GM19238 (cell line): ENCODE measurements at regions not wholly inside any gene's neighbourhood (a gene's known extent, or its start where the extent isn't known, plus 50 kb on each side); places are given as distances from the start of the nearest gene placed in this dataset.

ENCODE experiments used
- DNase-seq: peaks from one replicate; pipeline ENCODE4 v3.0.0; 2011; ENCODE audit warnings: low spot score; ENCODE audit not compliant: insufficient read length

- DNase-seq: no peak
Observed at GRCh38 chr3:102179326-102180177, 255.3 kb upstream of the ZPLD1 start.

- DNase-seq: no peak
Observed at GRCh38 chr3:102180280-102180931, 254.4 kb upstream of the ZPLD1 start.

DNA sequence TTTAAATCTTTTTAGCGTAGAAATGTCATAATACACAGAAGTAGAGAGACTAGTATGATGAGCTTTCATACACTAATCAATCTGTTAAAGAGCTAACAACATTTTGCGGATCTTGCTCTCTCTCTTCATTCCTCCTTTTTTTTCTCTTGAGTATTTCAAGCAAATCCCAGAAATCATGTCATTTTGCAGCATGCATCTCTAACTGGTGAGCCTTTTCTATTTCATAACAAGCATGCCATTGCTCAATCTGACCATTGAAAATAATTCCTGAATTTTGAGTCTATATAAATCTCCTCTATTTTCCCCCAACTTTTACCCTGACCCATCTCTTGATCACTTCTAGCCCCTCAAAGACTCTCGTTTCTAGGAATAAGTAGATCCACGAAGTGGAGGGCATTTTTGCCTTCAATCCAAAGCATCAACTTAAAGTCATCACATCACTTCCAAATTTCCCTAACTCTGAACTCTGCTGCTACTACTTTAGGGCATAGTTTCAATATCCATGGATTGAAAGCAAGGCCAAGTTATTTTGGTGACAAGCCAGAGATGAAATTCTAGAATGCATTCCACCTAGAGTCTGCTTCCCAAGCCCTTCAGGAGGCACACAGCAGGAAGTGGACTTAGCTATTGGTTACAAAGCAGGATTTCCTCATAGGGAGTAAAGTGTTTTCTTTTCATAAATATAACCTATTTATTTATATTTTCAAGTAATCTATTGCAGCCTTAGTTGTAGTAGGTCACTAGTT lies 253.5 kb upstream of the ZPLD1 start:
- DNase-seq: no peak

DNA sequence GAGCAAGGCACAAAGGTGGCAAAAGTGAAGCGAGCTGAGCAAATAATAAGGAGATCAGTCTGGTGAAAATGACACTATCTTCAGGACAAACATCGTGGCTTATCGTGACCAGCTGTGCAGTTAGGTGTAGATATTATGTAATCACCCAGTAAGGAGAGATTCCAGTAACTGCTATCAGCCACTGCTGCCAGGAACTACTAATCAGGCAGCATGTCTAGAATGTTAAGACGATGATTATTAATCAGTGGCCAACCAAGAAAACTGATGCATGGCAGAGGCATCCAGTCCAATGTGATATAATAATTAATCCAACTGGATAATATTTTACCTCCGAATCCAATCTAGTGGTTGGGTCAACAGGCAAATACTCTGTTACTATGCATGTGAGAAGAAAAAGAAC lies 252.7 kb upstream of the ZPLD1 start:
- no peak for DNase-seq

GRCh38 chr3:102183186-102183585 lies 251.6 kb upstream of the ZPLD1 start:
- DNase-seq: no peak

GRCh38 chr3:102183623-102184022 lies 251.2 kb upstream of the ZPLD1 start:
- no peak for DNase-seq

DNA sequence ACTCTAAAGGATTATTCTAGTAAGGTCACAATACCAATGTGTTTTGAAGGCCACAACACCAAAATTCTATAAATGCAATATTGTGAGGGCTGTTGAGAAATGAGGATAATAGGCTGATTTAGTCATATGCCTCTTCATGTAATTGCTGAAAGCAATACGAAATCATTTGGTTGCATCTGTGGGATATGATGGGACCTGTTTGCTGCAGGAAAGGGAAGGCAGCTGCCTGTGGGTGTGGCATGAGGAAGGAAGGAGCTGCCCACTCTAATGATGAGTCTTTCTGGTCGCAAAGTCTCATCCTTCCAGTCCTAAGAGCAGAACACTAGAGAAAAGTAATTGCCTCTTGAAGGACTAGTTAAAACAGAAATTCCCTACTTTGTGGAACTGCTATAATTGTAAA lies 245.3 kb upstream of the ZPLD1 start:
- no peak for DNase-seq

GRCh38 chr3:102189956-102190723 lies 244.7 kb upstream of the ZPLD1 start:
- no peak for DNase-seq

DNA sequence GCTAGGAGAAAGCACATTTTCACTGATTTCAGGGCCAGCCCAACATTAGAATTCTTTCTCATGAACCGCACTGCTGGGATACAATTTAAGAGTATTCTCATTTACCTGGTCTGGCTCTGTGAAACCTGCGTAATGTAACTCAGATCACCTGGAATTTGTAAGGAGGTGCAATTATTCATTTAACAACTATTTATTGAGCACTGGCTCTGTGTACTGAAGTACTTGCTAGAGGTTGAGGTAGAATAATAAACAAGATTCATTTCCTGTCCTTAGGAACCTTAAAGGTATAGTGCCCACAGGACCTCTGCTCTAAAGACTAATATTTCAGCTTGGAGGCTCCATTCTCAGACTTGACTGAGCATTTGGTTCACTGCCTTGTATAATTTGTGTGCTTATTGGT lies 242.2 kb upstream of the ZPLD1 start:
- DNase-seq: no peak

GRCh38 chr3:102193255-102193654 lies 241.6 kb upstream of the ZPLD1 start:
- no peak for DNase-seq

- no peak for DNase-seq
Observed at GRCh38 chr3:102194001-102194400, 240.8 kb upstream of the ZPLD1 start.

DNA sequence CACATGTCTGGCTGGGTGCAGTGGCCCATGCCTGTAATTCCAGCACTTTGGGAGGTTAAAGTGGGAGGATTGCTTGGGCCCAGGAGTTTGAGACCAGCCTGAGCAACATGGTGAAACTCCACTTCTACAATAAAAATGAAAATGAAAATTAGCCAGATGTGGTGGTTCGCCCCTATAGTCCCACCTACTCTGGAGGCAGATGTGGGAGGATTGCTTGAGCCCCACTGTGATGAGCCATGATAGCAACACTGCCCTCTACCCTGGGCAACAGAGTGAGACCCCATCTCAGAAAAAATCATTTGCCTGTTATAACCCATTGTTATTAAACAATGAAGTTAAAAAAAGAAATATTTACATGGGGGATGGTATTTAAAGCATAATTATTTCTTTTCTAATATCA lies 240.1 kb upstream of the ZPLD1 start:
- DNase-seq: no peak

DNA sequence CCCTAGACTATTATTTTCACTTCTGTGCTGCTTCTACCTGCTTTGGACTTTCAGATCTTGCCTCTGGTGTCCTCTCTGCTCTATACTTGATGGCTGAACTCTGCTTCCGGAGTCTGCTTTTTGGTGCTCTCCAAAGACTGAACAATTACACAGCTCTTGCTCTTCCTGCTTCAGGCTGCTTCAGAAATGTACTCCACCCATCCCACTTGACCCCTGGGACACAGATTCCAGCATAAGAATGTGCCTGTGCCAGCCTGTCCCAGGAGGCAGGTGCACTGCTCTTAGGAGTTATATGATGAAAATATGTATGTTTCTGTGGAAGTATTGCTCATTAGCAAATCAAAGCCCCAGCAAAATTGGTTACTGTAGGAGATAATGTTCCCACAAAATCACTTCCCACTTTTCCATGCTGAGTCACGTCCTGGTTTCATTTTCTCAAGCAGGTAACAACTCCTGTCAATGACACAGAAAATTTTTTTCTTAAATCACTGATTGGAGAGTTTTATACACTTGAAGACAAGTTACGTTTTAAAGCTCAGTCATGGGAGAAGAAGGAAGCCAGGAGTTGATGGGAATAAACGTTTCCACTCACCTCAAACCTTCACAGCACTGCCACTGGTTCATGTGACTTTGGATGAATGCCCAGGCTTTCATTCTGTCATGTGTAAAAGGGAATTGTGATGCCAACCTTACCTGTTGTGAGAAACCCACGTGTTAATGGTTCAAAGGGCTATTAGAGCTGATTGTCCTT lies 239.4 kb upstream of the ZPLD1 start:
- no peak for DNase-seq

- DNase-seq: no peak
Observed at GRCh38 chr3:102200126-102200525, 234.7 kb upstream of the ZPLD1 start.

DNA sequence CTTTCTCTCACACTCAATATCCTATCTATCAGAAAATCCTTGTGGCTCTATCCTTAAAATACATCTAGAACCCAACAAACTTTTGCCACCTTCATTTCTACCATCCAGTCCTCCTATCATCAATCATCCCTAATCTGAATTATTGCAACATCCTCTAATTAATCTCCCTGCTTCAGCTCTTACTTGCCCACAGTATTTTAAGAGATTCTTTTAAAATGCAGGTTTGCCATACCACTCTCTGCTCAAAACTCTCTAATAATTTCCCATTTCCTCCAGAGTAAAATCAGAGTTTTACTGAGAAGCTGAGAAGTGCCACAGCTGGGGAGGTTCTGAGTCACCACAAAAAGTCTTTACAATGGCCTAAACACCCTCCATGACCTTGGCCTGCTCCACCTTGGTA lies 234.3 kb upstream of the ZPLD1 start:
- DNase-seq: no peak

DNA sequence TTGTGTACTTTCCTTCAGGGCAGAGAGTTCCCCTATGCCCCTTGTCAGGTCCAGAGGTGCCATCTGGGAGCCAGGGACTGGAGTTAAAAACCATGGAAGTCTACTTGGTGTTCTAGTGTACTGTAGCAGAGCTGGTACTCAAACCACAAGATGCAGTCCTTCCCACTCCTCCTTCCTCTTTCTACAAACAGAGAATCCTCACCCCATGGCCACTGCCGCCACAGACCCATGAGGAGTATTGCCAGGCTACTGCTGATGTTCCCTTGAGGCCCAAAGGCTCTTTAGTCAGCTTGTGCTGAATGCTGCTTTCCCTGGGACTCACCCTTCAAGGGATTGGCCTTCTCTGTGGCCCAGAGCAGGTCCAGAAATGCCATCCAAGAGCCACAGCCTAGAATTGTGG lies 229.2 kb upstream of the ZPLD1 start:
- no peak for DNase-seq

DNA sequence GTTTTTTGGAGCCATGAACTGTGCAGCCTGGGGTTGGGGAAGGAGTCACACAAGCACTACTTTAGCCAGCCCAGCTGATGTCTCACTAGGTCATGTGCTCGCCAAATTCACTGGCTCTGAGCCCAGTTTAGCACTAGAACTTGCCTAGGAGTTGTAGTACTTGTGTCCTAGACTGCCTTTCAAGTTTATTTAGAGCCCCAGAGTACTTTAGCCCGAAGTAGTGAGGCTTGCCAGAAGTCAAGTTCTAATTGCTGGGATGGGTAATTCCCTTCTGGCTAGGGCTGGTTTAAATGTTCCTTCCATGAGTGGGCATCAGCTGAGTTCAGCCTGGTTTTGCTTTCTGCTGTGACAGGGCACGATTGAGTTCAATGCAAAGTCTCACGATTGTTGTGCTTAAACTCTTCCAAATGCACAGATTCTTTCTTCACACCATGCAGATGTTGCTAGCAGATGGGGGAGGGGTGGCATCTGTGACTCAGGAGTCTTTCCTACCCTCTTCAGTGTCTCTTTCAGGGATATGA lies 228.2 kb upstream of the ZPLD1 start:
- no peak for DNase-seq

GRCh38 chr3:102207151-102207571 lies 227.7 kb upstream of the ZPLD1 start:
- DNase-seq: no peak

GRCh38 chr3:102215166-102215565 lies 219.6 kb upstream of the ZPLD1 start:
- no peak for DNase-seq

- DNase-seq: no peak
Observed at GRCh38 chr3:102223132-102223531, 211.7 kb upstream of the ZPLD1 start.

DNA sequence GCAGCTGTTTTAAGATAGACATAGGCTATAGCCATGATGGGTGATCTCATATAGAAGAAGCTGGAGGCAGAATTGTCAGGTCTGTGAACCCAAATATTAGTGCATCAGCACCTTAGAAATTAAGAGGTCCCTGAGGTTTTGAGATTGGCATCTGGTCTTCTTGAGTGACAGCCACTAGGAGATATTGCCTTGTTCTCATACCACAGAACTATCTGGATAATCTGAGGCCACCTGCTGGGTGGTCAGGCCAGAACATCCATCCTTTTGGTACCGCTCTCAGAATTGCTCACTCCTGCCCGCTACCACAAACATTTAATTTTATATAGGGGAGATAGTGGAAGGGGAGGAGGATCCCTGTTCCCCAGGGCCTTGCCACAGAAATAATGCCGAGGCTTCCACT lies 210.6 kb upstream of the ZPLD1 start:
- DNase-seq: no peak
